ENCODE measurements at regions not wholly inside any gene's neighbourhood (a gene's known extent, or its start where the extent isn't known, plus 50 kb on each side); places are given as distances from the start of the nearest gene placed in this dataset.
"Not testable (repeated sequence)": the region's sequence is repeated elsewhere in the genome, so short reads cannot be mapped to it uniquely, and the experiment has no call there.

- no peaks in the 10 kb centered on the region for H3F3A ChIP-seq (ENCODE audit: insufficient read depth, low read length, poor library complexity, severe bottlenecking)
- no peaks in the 10 kb centered on the region for H4K20me1 ChIP-seq (ENCODE audit: insufficient read depth)
- H3K9ac ChIP-seq (ENCODE audit: low read length) = no peak overlapping the region
- H3K79me2 ChIP-seq (replicated peaks; ENCODE audit: insufficient read depth, low read length) = no peaks in the 10 kb centered on the region
- TF ChIP-seq RAD21 (conservative IDR thresholded peaks at IDR 0.05) (no peak), SMC3 (conservative IDR thresholded peaks at IDR 0.05; ENCODE audit: poor library complexity) (no peak), EZH2 (IDR thresholded peaks at IDR 0.05; ENCODE audit: borderline replicate concordance, insufficient read depth, low read length, poor library complexity, severe bottlenecking) (no peak), TAF1 (IDR thresholded peaks at IDR 0.05; ENCODE audit: low read depth) (no peak), CTCF (IDR thresholded peaks at IDR 0.05; ENCODE audit: poor library complexity, severe bottlenecking) (no peak), MXI1 (conservative IDR thresholded peaks at IDR 0.05; ENCODE audit: poor library complexity, severe bottlenecking) (no peak), POLR2AphosphoS5 (IDR thresholded peaks at IDR 0.05) (no peak), REST (IDR thresholded peaks at IDR 0.05; ENCODE audit: borderline replicate concordance) (no peak), EP300 (conservative IDR thresholded peaks at IDR 0.05; ENCODE audit: poor library complexity, severe bottlenecking) (no peak)
- H2AFZ ChIP-seq (ENCODE audit: low read depth, low read length) = no peak overlapping the region
- H3K4me2 ChIP-seq (ENCODE audit: low read length) = no peak overlapping the region
- H3K36me3 ChIP-seq (ENCODE audit: insufficient read depth, low read length) = no peaks in the 10 kb centered on the region
- no peak overlapping the region for H3K4me3 ChIP-seq (ENCODE audit: low read length)
- H3K27me3 ChIP-seq (ENCODE audit: insufficient read depth, low read depth, low read length) = no peaks in the 10 kb centered on the region
- H3K9me2 ChIP-seq (ENCODE audit: insufficient read depth, low read length) = no peaks in the 10 kb centered on the region
- no peaks in the 10 kb centered on the region for H3K9me3 ChIP-seq (ENCODE audit: low read length)
- H3K27ac ChIP-seq (ENCODE audit: low read length) = no peak overlapping the region
These were observed 112.5 kb downstream of the HMHB1 start for GRCh38 chr5:143924311-143924978.

GRCh38 chr5:143924979-143925325, 113.0 kb downstream of the HMHB1 start:
- H3K27me3 ChIP-seq (ENCODE audit: insufficient read depth, low read depth, low read length); H3K79me2 ChIP-seq (replicated peaks; ENCODE audit: insufficient read depth, low read length); H3K9me2 ChIP-seq (ENCODE audit: insufficient read depth, low read length); H2AFZ ChIP-seq (ENCODE audit: low read depth, low read length); H3K9ac ChIP-seq (ENCODE audit: low read length); H3K9me3 ChIP-seq (ENCODE audit: low read length); H3F3A ChIP-seq (ENCODE audit: insufficient read depth, low read length, poor library complexity, severe bottlenecking); H4K20me1 ChIP-seq (ENCODE audit: insufficient read depth); H3K4me3 ChIP-seq (ENCODE audit: low read length); H3K27ac ChIP-seq (ENCODE audit: low read length); H3K36me3 ChIP-seq (ENCODE audit: insufficient read depth, low read length); H3K4me2 ChIP-seq (ENCODE audit: low read length): not testable (repeated sequence)

- H2AFZ ChIP-seq (ENCODE audit: low read depth, low read length) = no peak overlapping the region
- no peak overlapping the region for H3K4me3 ChIP-seq (ENCODE audit: low read length)
- no peaks in the 10 kb centered on the region for H3K36me3 ChIP-seq (ENCODE audit: insufficient read depth, low read length)
- no peak overlapping the region for H3K27ac ChIP-seq (ENCODE audit: low read length)
- no peaks in the 10 kb centered on the region for H3K79me2 ChIP-seq (replicated peaks; ENCODE audit: insufficient read depth, low read length)
- H3K9ac ChIP-seq (ENCODE audit: low read length) = no peak overlapping the region
- no peaks in the 10 kb centered on the region for H3K9me2 ChIP-seq (ENCODE audit: insufficient read depth, low read length)
- no peaks in the 10 kb centered on the region for H4K20me1 ChIP-seq (ENCODE audit: insufficient read depth)
- no peaks in the 10 kb centered on the region for H3F3A ChIP-seq (ENCODE audit: insufficient read depth, low read length, poor library complexity, severe bottlenecking)
- no peaks in the 10 kb centered on the region for H3K27me3 ChIP-seq (ENCODE audit: insufficient read depth, low read depth, low read length)
- TF ChIP-seq EZH2 (IDR thresholded peaks at IDR 0.05; ENCODE audit: borderline replicate concordance, insufficient read depth, low read length, poor library complexity, severe bottlenecking) = no peak
- TF ChIP-seq SMC3 (conservative IDR thresholded peaks at IDR 0.05; ENCODE audit: poor library complexity) = no peak
- TF ChIP-seq RAD21 (conservative IDR thresholded peaks at IDR 0.05) = no peak
- no peak for TF ChIP-seq EP300 (conservative IDR thresholded peaks at IDR 0.05; ENCODE audit: poor library complexity, severe bottlenecking)
- TF ChIP-seq REST (IDR thresholded peaks at IDR 0.05; ENCODE audit: borderline replicate concordance) = no peak
- no peak for TF ChIP-seq MXI1 (conservative IDR thresholded peaks at IDR 0.05; ENCODE audit: poor library complexity, severe bottlenecking)
- TF ChIP-seq TAF1 (IDR thresholded peaks at IDR 0.05; ENCODE audit: low read depth) = no peak
- no peak for TF ChIP-seq CTCF (IDR thresholded peaks at IDR 0.05; ENCODE audit: poor library complexity, severe bottlenecking)
- no peak for TF ChIP-seq POLR2AphosphoS5 (IDR thresholded peaks at IDR 0.05)
- H3K9me3 ChIP-seq (ENCODE audit: low read length) = no peaks in the 10 kb centered on the region
- H3K4me2 ChIP-seq (ENCODE audit: low read length) = no peak overlapping the region
These were observed 117.5 kb downstream of the HMHB1 start for GRCh38 chr5:143929486-143929885.

All from neural cell (in vitro differentiated cells).